ENCODE measurements at regions not wholly inside any gene's neighbourhood (a gene's known extent, or its start where the extent isn't known, plus 50 kb on each side); places are given as distances from the start of the nearest gene placed in this dataset.

DNA sequence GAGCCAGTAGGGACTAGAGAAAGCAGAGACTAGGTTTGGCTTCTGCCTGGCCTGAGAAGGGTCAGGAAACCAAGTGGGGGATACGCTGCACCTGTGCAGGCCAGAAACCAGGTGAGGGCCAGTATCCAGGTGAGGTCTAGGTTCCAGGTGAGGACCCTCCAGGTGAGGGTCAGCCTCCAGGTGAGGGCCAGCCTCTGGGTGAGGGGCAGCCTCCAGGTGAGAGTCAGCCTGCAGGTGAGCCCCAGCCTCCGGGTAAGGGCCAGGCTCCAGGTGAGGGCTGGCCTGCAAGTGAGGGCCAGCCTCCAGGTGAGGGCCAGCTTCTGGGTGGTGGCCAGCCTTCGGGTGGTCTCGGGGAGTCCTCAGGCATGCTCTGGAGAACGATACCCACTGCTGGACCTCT lies 238.8 kb downstream of the USP46 start (continued):
- TF ChIP-seq CHD1 (IDR thresholded peaks at IDR 0.05; ENCODE audit: low read depth, low read length) (no peak), KDM5A (IDR thresholded peaks at IDR 0.05; ENCODE audit: low read length) (no peak), GTF2F1 (IDR thresholded peaks at IDR 0.05; ENCODE audit: borderline replicate concordance, low read depth, low read length) (no peak), POLR2AphosphoS5 (IDR thresholded peaks at IDR 0.05; ENCODE audit: low read depth, low read length) (no peak)

All from H1 (cell line).